Mucosa of rectum (tissue), 2 donors: ENCODE measurements at regions not wholly inside any gene's neighbourhood (a gene's known extent, or its start where the extent isn't known, plus 50 kb on each side); places are given as distances from the start of the nearest gene placed in this dataset.

ENCODE experiments used
- H3K27ac ChIP-seq, 2 donors: one replicate each; pipeline ENCODE4 v1.7.0; 2013; ENCODE audit warnings: inconsistent platforms in 2 of 2, low read depth in 2 of 2, low read length in 2 of 2
- H3K27me3 ChIP-seq, 2 donors: one replicate each; pipeline ENCODE4 v1.7.0; 2013; ENCODE audit warnings: low read length in 2 of 2; ENCODE audit not compliant: control insufficient read depth in 2 of 2, insufficient read depth in 2 of 2
- H3K36me3 ChIP-seq, 2 donors: one replicate each; pipeline ENCODE4 v1.7.0; 2013; ENCODE audit warnings: low read length in 2 of 2; ENCODE audit not compliant: control insufficient read depth in 2 of 2, insufficient read depth in 2 of 2
- H3K4me1 ChIP-seq, 2 donors: one replicate each; pipeline ENCODE4 v1.7.0; 2013; ENCODE audit warnings: low read length in 2 of 2, mild to moderate bottlenecking in 1 of 2; ENCODE audit not compliant: control insufficient read depth in 2 of 2, insufficient read depth in 2 of 2
- H3K4me3 ChIP-seq, 2 donors: one replicate each; pipeline ENCODE4 v1.7.0; 2013; ENCODE audit warnings: low read length in 2 of 2
- H3K9ac ChIP-seq, 2 donors: one replicate each; pipeline ENCODE4 v1.7.0; 2013; ENCODE audit warnings: low read length in 2 of 2, low read depth in 1 of 2, mild to moderate bottlenecking in 1 of 2
- H3K9me3 ChIP-seq, 2 donors: one replicate each; pipeline ENCODE4 v1.7.0; 2013; ENCODE audit warnings: low read length in 2 of 2; ENCODE audit not compliant: control insufficient read depth in 2 of 2
- donor health status: healthy.
- donor health status: Normal muscosa, but diverticular disease.

DNA sequence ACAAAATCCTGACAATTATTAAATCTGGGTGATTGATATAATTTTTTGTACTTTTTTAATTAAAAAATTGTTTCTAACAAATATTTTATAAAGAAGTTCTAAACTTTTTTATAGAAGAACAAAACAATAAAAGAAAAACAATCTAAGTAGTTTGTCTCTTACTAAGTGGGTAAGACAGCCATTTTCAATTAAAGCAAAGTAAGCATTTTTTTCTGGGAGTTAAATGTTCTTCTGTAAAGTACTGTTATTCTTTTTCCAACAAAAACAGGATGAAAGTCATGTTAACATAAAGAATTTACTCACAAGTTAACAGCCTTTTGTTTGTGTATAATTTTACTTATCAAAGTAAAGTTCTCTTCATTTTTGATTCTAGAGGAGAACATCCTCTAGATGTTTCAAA lies 1029.9 kb downstream of the JRKL start:
- no peak overlapping the region for H3K27ac ChIP-seq
- H3K9ac ChIP-seq = no peak overlapping the region
- H3K4me1 ChIP-seq = no peaks in the 10 kb centered on the region
- H3K36me3 ChIP-seq = no peaks in the 10 kb centered on the region
- H3K4me3 ChIP-seq = no peak overlapping the region
- H3K9me3 ChIP-seq = peaks cover 0 to 2% of the 10 kb centered on the region in 2 donors
- H3K27me3 ChIP-seq = no peaks in the 10 kb centered on the region

DNA sequence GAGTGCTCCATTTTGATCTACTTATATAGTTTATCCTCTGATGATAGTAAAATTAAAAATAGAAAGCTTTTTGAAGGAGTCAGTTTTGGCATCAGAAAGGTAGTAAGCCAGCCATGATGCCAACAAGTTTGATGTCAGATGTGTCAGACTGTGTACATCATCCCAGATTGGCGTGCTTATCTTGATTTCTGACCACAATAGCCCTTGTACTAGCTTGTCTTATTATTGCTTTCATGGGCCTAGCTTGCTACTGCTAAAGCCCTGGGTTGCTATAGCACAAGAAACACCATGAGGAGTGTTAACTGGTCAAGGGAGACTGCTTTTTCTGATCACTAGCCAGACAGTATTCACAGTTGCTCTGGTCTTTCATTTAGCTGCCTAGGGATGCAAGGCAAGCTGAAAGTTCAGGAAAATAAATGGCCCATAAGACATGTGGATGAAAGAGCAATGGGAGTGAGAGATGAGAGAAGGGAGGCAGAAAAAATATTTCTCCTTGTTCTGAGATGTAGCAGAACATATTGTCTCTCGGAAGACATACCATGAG lies 1038.5 kb downstream of the JRKL start:
- Histone ChIP-seq H3K9me3 (no peaks in the 10 kb centered on the region), H3K27me3 (no peaks in the 10 kb centered on the region), H3K27ac (no peak overlapping the region), H3K36me3 (no peaks in the 10 kb centered on the region), H3K4me1 (no peaks in the 10 kb centered on the region), H3K4me3 (no peak overlapping the region), H3K9ac (no peak overlapping the region)

DNA sequence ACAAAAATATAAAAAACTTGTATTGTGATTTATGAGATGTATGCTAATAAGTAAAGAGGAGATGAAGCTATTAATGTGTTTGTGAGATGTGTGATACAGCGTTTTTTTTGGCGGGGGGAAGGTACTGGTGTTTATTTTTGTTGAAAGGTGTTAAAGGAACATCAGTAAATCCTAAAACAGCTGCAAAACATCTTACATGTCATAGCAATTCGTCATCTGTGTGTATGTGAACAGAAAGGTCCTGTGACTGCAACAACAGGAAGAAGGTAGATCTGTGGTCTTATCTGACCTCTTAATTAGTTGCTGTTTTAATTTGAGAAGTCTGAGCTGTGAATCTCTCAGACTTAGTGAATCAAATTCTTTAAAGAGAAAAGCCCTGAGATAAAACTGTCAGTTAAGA lies 1041.1 kb downstream of the JRKL start:
- Histone ChIP-seq H3K36me3 (no peaks in the 10 kb centered on the region), H3K9me3 (no peaks in the 10 kb centered on the region), H3K9ac (no peak overlapping the region), H3K4me3 (no peak overlapping the region), H3K27me3 (no peaks in the 10 kb centered on the region), H3K4me1 (no peaks in the 10 kb centered on the region), H3K27ac (no peak overlapping the region)

DNA sequence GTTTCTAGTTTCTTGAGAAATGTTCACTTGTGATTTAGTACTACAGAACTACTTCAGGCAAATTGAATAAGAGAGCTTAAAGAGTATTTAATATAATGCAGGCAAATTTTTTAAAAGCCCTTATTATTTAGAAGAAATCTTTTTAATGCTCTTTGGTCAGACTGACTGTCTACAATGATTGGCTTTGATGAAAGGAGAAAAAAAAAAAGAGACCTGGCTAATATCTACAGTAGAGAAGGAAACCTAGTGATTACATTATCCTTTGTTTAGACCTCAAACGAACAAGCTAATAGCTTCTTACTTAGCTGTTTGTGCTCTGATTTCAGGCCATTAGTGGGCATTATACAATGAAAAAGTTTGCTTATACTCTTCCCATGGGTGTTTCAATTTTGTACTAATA lies 1043.1 kb downstream of the JRKL start:
- no peaks in the 10 kb centered on the region for H3K9me3 ChIP-seq
- H3K4me1 ChIP-seq = no peaks in the 10 kb centered on the region
- H3K27me3 ChIP-seq = no peaks in the 10 kb centered on the region
- H3K27ac ChIP-seq = no peak overlapping the region
- no peaks in the 10 kb centered on the region for H3K36me3 ChIP-seq
- H3K4me3 ChIP-seq = no peak overlapping the region
- H3K9ac ChIP-seq = no peak overlapping the region

DNA sequence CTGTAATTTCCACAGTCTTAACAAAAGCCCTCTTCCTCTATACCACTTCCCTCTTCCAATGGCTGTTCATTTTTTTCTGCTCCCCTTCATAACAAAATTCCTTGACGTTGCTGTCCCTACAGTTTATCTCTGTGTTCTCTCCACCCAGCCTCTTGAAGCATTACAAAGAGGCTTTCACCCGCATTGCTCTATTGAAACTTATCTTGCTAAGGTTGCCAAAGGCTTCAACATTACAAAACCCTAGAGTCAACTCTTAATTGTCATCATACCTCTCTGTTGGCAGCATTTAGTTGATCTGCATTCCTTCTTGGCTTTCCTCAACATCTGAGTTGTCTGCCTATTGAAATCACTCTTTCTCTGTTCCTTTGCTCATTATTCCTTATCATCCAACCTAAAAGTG lies 1055.7 kb downstream of the JRKL start:
- no peaks in the 10 kb centered on the region for H3K4me1 ChIP-seq
- H3K4me3 ChIP-seq = no peak overlapping the region
- no peak overlapping the region for H3K27ac ChIP-seq
- no peaks in the 10 kb centered on the region for H3K27me3 ChIP-seq
- H3K9me3 ChIP-seq = no peaks in the 10 kb centered on the region
- no peaks in the 10 kb centered on the region for H3K36me3 ChIP-seq
- no peak overlapping the region for H3K9ac ChIP-seq

DNA sequence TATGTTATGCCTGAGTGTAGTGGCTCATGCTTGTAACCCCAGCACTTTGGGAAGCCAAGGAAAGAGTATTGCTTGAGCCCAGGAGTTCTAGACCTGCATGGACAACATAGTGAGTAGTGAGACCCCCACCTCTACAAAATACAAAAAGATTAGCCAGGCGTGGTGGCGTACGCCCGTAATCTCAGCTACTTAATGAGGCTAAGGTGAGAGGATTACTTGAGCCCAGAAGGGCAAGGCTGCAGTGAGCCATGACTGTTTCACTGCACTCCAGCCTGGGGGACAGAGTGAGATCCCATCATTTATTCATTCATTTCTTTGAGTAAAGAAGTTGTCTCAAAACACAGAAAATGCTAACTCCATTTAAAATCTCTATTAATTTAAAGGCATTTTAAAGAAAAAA lies 1061.6 kb downstream of the JRKL start:
- no peaks in the 10 kb centered on the region for H3K27me3 ChIP-seq
- no peak overlapping the region for H3K4me3 ChIP-seq
- no peaks in the 10 kb centered on the region for H3K36me3 ChIP-seq
- H3K9me3 ChIP-seq = peaks cover 0 to 2% of the 10 kb centered on the region in 2 donors
- no peaks in the 10 kb centered on the region for H3K4me1 ChIP-seq
- H3K27ac ChIP-seq = no peak overlapping the region
- no peak overlapping the region for H3K9ac ChIP-seq

DNA sequence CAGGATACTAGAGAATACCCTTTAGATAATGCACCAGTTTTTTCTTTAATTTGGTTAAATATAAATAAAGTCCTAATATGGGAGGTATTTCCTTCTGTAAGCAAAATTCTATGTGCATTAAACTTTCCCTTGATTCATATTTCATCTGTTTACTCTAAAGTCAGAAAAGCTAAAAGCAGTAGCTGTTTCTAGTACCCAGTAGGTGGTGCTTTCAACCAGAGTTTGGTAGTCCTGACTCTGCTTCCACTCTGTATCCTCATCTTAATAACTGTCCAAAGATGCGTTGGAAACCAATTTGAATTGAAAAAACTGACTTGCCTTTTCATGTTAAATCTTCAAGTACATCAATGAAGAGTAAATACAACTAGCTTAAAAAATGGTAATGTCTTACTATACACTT lies 1065.2 kb downstream of the JRKL start:
- no peaks in the 10 kb centered on the region for H3K4me1 ChIP-seq
- no peak overlapping the region for H3K4me3 ChIP-seq
- H3K27me3 ChIP-seq = no peaks in the 10 kb centered on the region
- H3K9ac ChIP-seq = no peak overlapping the region
- peaks cover 0 to 2% of the 10 kb centered on the region in 2 donors for H3K9me3 ChIP-seq
- no peak overlapping the region for H3K27ac ChIP-seq
- no peaks in the 10 kb centered on the region for H3K36me3 ChIP-seq

DNA sequence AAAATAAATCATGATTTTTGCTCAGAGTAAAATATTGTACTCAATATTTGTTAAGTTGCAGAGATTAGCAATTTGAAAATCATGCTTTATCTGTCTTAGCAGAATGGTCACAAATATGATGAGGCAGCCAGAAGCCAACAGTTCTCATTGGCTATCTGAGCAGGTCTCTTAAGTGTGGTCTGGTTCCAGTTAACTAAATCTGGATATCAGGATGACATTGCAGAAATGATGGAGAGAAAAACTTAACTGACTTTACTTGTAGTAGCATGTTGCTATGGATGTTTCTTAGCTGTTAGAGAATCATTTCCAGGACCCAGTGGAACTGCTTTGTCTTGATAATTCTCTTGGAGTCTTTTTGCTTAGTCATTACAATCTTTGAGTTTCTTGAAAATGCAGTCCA lies 1070.3 kb downstream of the JRKL start:
- no peak overlapping the region for H3K4me3 ChIP-seq
- H3K36me3 ChIP-seq = no peaks in the 10 kb centered on the region
- no peaks in the 10 kb centered on the region for H3K27me3 ChIP-seq
- H3K27ac ChIP-seq = no peak overlapping the region
- H3K9ac ChIP-seq = no peak overlapping the region
- peaks cover 0 to 2% of the 10 kb centered on the region in 2 donors for H3K9me3 ChIP-seq
- no peaks in the 10 kb centered on the region for H3K4me1 ChIP-seq

DNA sequence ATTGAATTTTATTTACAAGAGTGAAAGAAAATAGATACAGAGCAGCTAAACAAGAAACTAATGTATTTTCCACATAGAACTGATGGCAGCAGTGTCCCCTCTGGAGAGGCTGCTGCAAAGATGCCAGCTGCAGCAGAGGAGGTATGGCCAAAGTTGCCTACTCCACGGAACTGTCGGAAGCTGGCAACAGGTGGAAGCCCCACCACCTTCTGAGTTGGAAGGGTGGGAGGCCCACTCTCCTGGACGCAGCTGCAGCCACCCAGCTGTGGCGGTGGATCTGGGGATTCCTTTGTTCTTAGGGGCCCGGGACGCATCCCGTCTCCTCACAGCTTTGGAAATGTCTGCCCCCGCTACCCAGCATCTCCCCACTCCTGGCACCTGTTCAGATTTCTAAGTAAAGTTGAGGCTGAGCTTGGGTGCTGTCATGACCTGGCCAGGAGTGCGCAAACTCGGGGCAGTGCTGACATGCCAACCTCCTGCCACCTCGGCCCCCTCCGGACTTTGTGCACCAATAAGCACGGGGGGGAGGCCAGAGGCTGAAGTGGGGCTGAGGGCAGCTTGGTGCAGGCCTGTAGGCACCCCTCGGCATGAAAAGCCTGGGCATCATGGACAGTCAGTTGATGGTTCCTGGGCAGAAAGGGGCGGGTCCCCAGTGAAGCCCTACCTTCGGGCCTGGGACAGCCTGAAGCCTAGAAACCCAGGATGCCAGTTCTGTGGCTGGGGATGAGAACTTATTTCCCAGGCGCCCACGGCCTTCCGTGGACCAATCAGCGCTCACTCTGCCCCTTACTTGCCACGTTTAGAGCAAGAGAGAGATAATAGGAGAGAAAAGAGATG lies 1071.4 kb downstream of the JRKL start:
- H3K27ac ChIP-seq = no peak overlapping the region
- H3K27me3 ChIP-seq = no peaks in the 10 kb centered on the region
- H3K4me3 ChIP-seq = no peak overlapping the region
- no peaks in the 10 kb centered on the region for H3K36me3 ChIP-seq
- H3K4me1 ChIP-seq = no peaks in the 10 kb centered on the region
- no peak overlapping the region for H3K9ac ChIP-seq
- H3K9me3 ChIP-seq = peaks cover 0 to 2% of the 10 kb centered on the region in 2 donors

DNA sequence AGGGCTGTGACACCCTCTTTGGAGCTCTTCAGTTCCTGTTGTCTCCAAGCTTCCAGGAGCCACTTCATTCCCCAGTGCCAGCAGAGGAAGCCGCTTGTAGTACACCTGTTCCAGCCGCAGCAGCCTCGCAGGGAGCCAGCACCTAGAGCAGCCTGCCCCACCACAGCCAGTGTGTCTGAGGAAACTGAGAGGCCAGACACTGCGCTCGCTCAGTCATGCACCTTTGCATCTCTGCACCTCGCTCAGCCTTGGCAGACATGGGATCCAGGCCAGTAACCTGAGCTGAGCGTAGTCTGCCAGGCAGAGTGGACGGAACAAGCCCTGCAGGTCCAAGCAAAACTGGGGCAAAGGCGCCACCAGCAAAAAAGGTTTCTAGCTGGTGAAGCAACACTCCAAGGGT lies 1072.1 kb downstream of the JRKL start:
- Histone ChIP-seq H3K27ac (no peak overlapping the region), H3K9ac (no peak overlapping the region), H3K9me3 (peaks cover 0 to 2% of the 10 kb centered on the region in 2 donors), H3K4me1 (no peaks in the 10 kb centered on the region), H3K36me3 (no peaks in the 10 kb centered on the region), H3K4me3 (no peak overlapping the region), H3K27me3 (no peaks in the 10 kb centered on the region)
